SK-N-SH (cell line): ENCODE measurements at regions not wholly inside any gene's neighbourhood (a gene's known extent, or its start where the extent isn't known, plus 50 kb on each side); places are given as distances from the start of the nearest gene placed in this dataset.
A peak's percentile ranks its signal among the peaks of the same experiment; 100 is the strongest.

Experiments used
- CTCF ChIA-PET: fragments of 300-600, 350-600 bp; formaldehyde crosslinking; extraction: SDS; loops from one replicate; lab custom pipeline; 2021; lab: Yijun Ruan, JAX
- POLR2A ChIA-PET: fragments of 350-600 bp; sonication (Branson Sonifier 250); formaldehyde crosslinking; extraction: SDS; loops from one replicate; lab custom pipeline; 2020; ENCODE audit warnings: antibody characterized with exemption, inconsistent platforms; lab: Yijun Ruan, JAX
- DNase-seq: peaks from one replicate; pipeline ENCODE4 v3.0.0; 2012
- H2AFZ ChIP-seq: fragments of 200-600 bp; sonication (generic); 2 replicates; pipeline ENCODE4 v1.8.1; 2016; ENCODE audit warnings: antibody characterized with exemption, mild to moderate bottlenecking, low read depth
- H3F3A ChIP-seq: fragments of 200-600 bp; sonication (generic); replicated peaks from 2 replicates; pipeline ENCODE3; 2016; ENCODE audit warnings: antibody characterized with exemption, mild to moderate bottlenecking; ENCODE audit not compliant: insufficient read depth
- H3K27ac ChIP-seq, 2 experiments: fragments of 200-500 bp in 1 of 2; fragments of 200-600 bp in 1 of 2; sonication (Bioruptor generic) in 1 of 2; sonication (generic), shearing (Covaris generic) in 1 of 2; 2 replicates each; pipeline versions ENCODE4 v1.5.1 to v1.6.1; 2014 to 2016; ENCODE audit warnings: low read depth in 2 of 2, inconsistent platforms in 1 of 2, low read length in 1 of 2, mild to moderate bottlenecking in 1 of 2, mixed read lengths in 1 of 2
- H3K27me3 ChIP-seq: fragments of 200-600 bp; sonication (generic), shearing (Covaris generic); 2 replicates; pipeline ENCODE4 v1.6.1; 2016; ENCODE audit warnings: mixed run types; ENCODE audit not compliant: insufficient read depth
- H3K36me3 ChIP-seq, 2 experiments: fragments of 200-500 bp in 1 of 2; fragments of 200-600 bp in 1 of 2; sonication (Bioruptor generic) in 1 of 2; sonication (generic) in 1 of 2; replicated peaks in 1 of 2; 2 replicates each; pipeline versions ENCODE3 to v1.5.1; 2014 to 2016; ENCODE audit warnings: low read length in 1 of 2, mild to moderate bottlenecking in 1 of 2; ENCODE audit not compliant: insufficient read depth in 2 of 2, control insufficient read depth in 1 of 2
- H3K4me1 ChIP-seq, 2 experiments: fragments of 200-500 bp in 1 of 2; fragments of 200-600 bp in 1 of 2; sonication (Bioruptor generic) in 1 of 2; sonication (generic), shearing (Covaris generic) in 1 of 2; 2 replicates each; pipeline versions ENCODE4 v1.5.1 to v1.6.1; 2014 to 2016; ENCODE audit warnings: low read depth in 1 of 2, low read length in 1 of 2, mixed run types in 1 of 2; ENCODE audit not compliant: insufficient read depth in 2 of 2, control insufficient read depth in 1 of 2
- H3K4me2 ChIP-seq: fragments of 200-600 bp; sonication (generic), shearing (Covaris generic); 2 replicates; pipeline ENCODE4 v1.6.1; 2017; ENCODE audit warnings: mixed run types
- H3K4me3 ChIP-seq, 2 experiments: fragments of 200-500 bp in 1 of 2; fragments of 200-600 bp in 1 of 2; sonication (Bioruptor generic) in 1 of 2; sonication (generic), shearing (Covaris generic) in 1 of 2; 2 replicates each; pipeline versions ENCODE4 v1.5.1 to v1.8.1; 2014 to 2016; ENCODE audit warnings: low read depth in 2 of 2, inconsistent platforms in 1 of 2, low read length in 1 of 2, mild to moderate bottlenecking in 1 of 2, mixed read lengths in 1 of 2, moderate library complexity in 1 of 2
- H3K79me2 ChIP-seq: fragments of 200-600 bp; sonication (generic); 2 replicates; pipeline ENCODE4 v1.8.1; 2017; ENCODE audit warnings: mild to moderate bottlenecking; ENCODE audit not compliant: insufficient read depth
- H3K9ac ChIP-seq: fragments of 200-600 bp; sonication (generic); 2 replicates; pipeline ENCODE4 v1.6.1; 2017; ENCODE audit warnings: mixed run types
- H3K9me2 ChIP-seq: fragments of 200-600 bp; sonication (generic); 2 replicates; pipeline ENCODE4 v1.6.1; 2017; ENCODE audit warnings: mixed run types
- H3K9me3 ChIP-seq: fragments of 200-600 bp; sonication (generic); 2 replicates; pipeline ENCODE4 v1.6.1; 2017; ENCODE audit warnings: mixed run types, mild to moderate bottlenecking, moderate library complexity
- H4K20me1 ChIP-seq: fragments of 200-600 bp; sonication (generic); 2 replicates; pipeline ENCODE4 v1.6.1; 2017; ENCODE audit warnings: mild to moderate bottlenecking, mixed run types; ENCODE audit not compliant: insufficient read depth
- CTCF ChIP-seq: fragments of 200-600 bp; sonication (generic); IDR thresholded peaks from 2 replicates; pipeline ENCODE4 v1.6.1; 2017; ENCODE audit warnings: antibody characterized with exemption, mild to moderate bottlenecking, moderate library complexity
- EP300 ChIP-seq, 2 experiments: IDR thresholded peaks; 2 replicates each; pipeline versions ENCODE4 v1.4.0 to v1.6.1; 2012; ENCODE audit warnings: borderline replicate concordance in 1 of 2, low read depth in 1 of 2, low read length in 1 of 2
- EZH2phosphoT487 ChIP-seq: fragments of 200-600 bp; sonication (generic); IDR thresholded peaks from 2 replicates; pipeline ENCODE4 v1.6.1; 2017; ENCODE audit warnings: low read depth, mixed run types, mild to moderate bottlenecking, antibody characterized with exemption, moderate library complexity, borderline replicate concordance
- FOXM1 ChIP-seq: IDR thresholded peaks from 2 replicates; pipeline ENCODE4 v1.4.0; 2012; ENCODE audit warnings: low read depth, mild to moderate bottlenecking
- PBX3 ChIP-seq: IDR thresholded peaks from 2 replicates; pipeline ENCODE4; 2012
- SIN3A ChIP-seq: IDR thresholded peaks from 2 replicates; pipeline ENCODE4 v1.6.1; 2012; ENCODE audit warnings: low read depth, mild to moderate bottlenecking, low read length, moderate library complexity, borderline replicate concordance
- USF2 ChIP-seq: fragments of 150-350 bp; IDR thresholded peaks from 2 replicates; pipeline ENCODE4 v1.6.1; 2017; ENCODE audit warnings: antibody characterized with exemption, low read length, low read depth, borderline replicate concordance
- YY1 ChIP-seq: IDR thresholded peaks from 2 replicates; pipeline ENCODE4 v1.4.0; 2012; ENCODE audit warnings: low read depth, mild to moderate bottlenecking
- WGBS: methylation state at CpG from one replicate; pipeline ENCODE4 v1.1.6; 2017; ENCODE audit warnings: low lambda C conversion rate; 5-methylcytosine and 5-hydroxymethylcytosine counted together
- TF ChIP-seq, protein P1 (sequence below): IDR thresholded peaks from 2 replicates; pipeline ENCODE4 v1.4.0; 2012; ENCODE audit warnings: low read depth

- CTCF ChIA-PET: interaction anchor here (0.8 to 1.8 kb wide), 4 partner anchors 9 to 730 kb away, joined by 3 to 6 read pairs (median 6); no protein-coding TSS in a partner anchor
- no peaks in the 10 kb centered on the region for H3K9me2 ChIP-seq
- DNase-seq: no peak
- peak overlapping the region in 1 of 2 experiments; percentile 56; a peak in 1 of 4 replicates for H3K27ac ChIP-seq
- no peaks in the 10 kb centered on the region for H3K36me3 ChIP-seq
- H3K4me1 ChIP-seq: peaks cover 0 to 12% of the 10 kb centered on the region in 2 experiments; a peak in 2 of 4 replicates
- H2AFZ ChIP-seq: no peak overlapping the region
- no peak overlapping the region for H3K9ac ChIP-seq
- 59% methylated on average over 4 of the region's 4 CpGs for WGBS
- no peak overlapping the region for H3K4me2 ChIP-seq
- no peaks in the 10 kb centered on the region; the same call in 1 of the 2 replicates for H3K27me3 ChIP-seq
- no peak overlapping the region for H3K4me3 ChIP-seq
- POLR2A ChIA-PET: interaction anchor here (0.7 to 1.1 kb wide), 2 partner anchors 14 to 709 kb away, joined by 3 read pairs; no protein-coding TSS in a partner anchor
- no peaks in the 10 kb centered on the region for H3K79me2 ChIP-seq
- H4K20me1 ChIP-seq: no peaks in the 10 kb centered on the region
- H3F3A ChIP-seq: no peaks in the 10 kb centered on the region
- TF ChIP-seq EZH2phosphoT487: no peak
- TF ChIP-seq SIN3A: no peak
- TF ChIP-seq EP300 (IDR thresholded peaks at IDR 0.05; ENCODE audit: borderline replicate concordance in 1 of 2, low read depth in 1 of 2, low read length in 1 of 2): no peak
- TF ChIP-seq, protein P1, sequence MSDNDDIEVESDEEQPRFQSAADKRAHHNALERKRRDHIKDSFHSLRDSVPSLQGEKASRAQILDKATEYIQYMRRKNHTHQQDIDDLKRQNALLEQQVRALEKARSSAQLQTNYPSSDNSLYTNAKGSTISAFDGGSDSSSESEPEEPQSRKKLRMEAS: no peak
- TF ChIP-seq CTCF: no peak
- TF ChIP-seq FOXM1: no peak
- TF ChIP-seq YY1: no peak
- no peak for TF ChIP-seq PBX3
- H3K9me3 ChIP-seq: no peaks in the 10 kb centered on the region
Observed at GRCh38 chr6:51542475-51542874, 544.9 kb downstream of the PKHD1 start.

- Histone ChIP-seq H3K27me3 (no peaks in the 10 kb centered on the region), H3K4me3 (no peak overlapping the region), H3F3A (no peaks in the 10 kb centered on the region), H3K4me1 (peaks cover 0 to 31% of the 10 kb centered on the region in 2 experiments; a peak in 2 of 4 replicates), H3K36me3 (no peaks in the 10 kb centered on the region), H3K4me2 (no peak overlapping the region), H4K20me1 (no peaks in the 10 kb centered on the region), H3K27ac (peak overlapping the region in 1 of 2 experiments; percentile 99; a peak in 2 of 4 replicates), H3K79me2 (no peaks in the 10 kb centered on the region), H3K9me3 (no peaks in the 10 kb centered on the region), H3K9ac (no peak overlapping the region), H2AFZ (no peak overlapping the region), H3K9me2 (no peaks in the 10 kb centered on the region)
- no peak for DNase-seq
- CTCF ChIA-PET: interaction anchor here (1.4 kb wide), 1 partner anchor 19 kb away, joined by 3 read pairs; no protein-coding TSS in a partner anchor
- POLR2A ChIA-PET: no interaction called here
- TF ChIP-seq EP300 (IDR thresholded peaks at IDR 0.05; ENCODE audit: borderline replicate concordance in 1 of 2, low read depth in 1 of 2, low read length in 1 of 2) (peak in 1 of 2 experiments; percentile 14; a peak in 1 of 4 replicates), USF2 (no peak)
- 7% methylated on average over 1 of the region's 1 CpG for WGBS
Observed at GRCh38 chr6:51550243-51550642, 537.2 kb downstream of the PKHD1 start.
